Loucy (cell line): ENCODE measurements at regions not wholly inside any gene's neighbourhood (a gene's known extent, or its start where the extent isn't known, plus 50 kb on each side); places are given as distances from the start of the nearest gene placed in this dataset.

Experiments used
- H2AFZ ChIP-seq: fragments of 200-600 bp; sonication (generic); 2 replicates; pipeline ENCODE4 v1.6.0; 2016; ENCODE audit warnings: antibody characterized with exemption, mild to moderate bottlenecking, low read length, moderate library complexity
- H3F3A ChIP-seq: fragments of 200-600 bp; 2 replicates; pipeline ENCODE4 v1.6.0; 2016; ENCODE audit warnings: antibody characterized with exemption, low read depth, mild to moderate bottlenecking
- H3K27me3 ChIP-seq: fragments of 200-600 bp; sonication (generic); 2 replicates; pipeline ENCODE4 v1.6.1; 2014; ENCODE audit warnings: low read length, mild to moderate bottlenecking; ENCODE audit not compliant: insufficient read depth, poor library complexity, severe bottlenecking
- H3K36me3 ChIP-seq: fragments of 200-600 bp; sonication (generic); 2 replicates; pipeline ENCODE4 v1.6.1; 2016; ENCODE audit warnings: low read length; ENCODE audit not compliant: insufficient read depth
- H3K4me1 ChIP-seq: fragments of 200-600 bp; sonication (generic); 2 replicates; pipeline ENCODE4 v1.5.1; 2014; ENCODE audit warnings: low read length, mild to moderate bottlenecking; ENCODE audit not compliant: insufficient read depth, poor library complexity, severe bottlenecking
- H3K4me2 ChIP-seq: fragments of 200-600 bp; sonication (generic); 2 replicates; pipeline ENCODE4 v1.6.0; 2014; ENCODE audit warnings: antibody characterized with exemption, low read length, low read depth, mild to moderate bottlenecking; ENCODE audit not compliant: poor library complexity, severe bottlenecking
- H3K4me3 ChIP-seq: fragments of 200-600 bp; sonication (generic); 2 replicates; pipeline ENCODE4 v1.5.1; 2014; ENCODE audit warnings: low read length, mild to moderate bottlenecking, mixed read lengths; ENCODE audit not compliant: poor library complexity, severe bottlenecking
- H3K79me2 ChIP-seq: fragments of 200-600 bp; sonication (generic); 2 replicates; pipeline ENCODE4 v1.6.1; 2014; ENCODE audit warnings: low read length; ENCODE audit not compliant: insufficient read depth
- H3K9ac ChIP-seq: fragments of 200-600 bp; sonication (generic); 2 replicates; pipeline ENCODE4 v1.6.0; 2014; ENCODE audit warnings: mild to moderate bottlenecking, low read depth, low read length, moderate library complexity; ENCODE audit not compliant: poor library complexity, severe bottlenecking
- H3K9me2 ChIP-seq: fragments of 200-600 bp; sonication (generic); replicated peaks from 2 replicates; pipeline ENCODE4 v1.6.1; 2016; ENCODE audit warnings: low read depth, low read length, mixed read lengths
- H3K9me3 ChIP-seq: fragments of 200-600 bp; sonication (generic); 2 replicates; pipeline ENCODE4 v1.6.1; 2014; ENCODE audit warnings: mild to moderate bottlenecking, antibody characterized with exemption, low read length, low read depth; ENCODE audit not compliant: insufficient read depth
- H4K20me1 ChIP-seq: fragments of 200-600 bp; sonication (generic); 2 replicates; pipeline ENCODE4 v1.6.0; 2014; ENCODE audit warnings: antibody characterized with exemption, low read length, mild to moderate bottlenecking; ENCODE audit not compliant: insufficient read depth, poor library complexity, severe bottlenecking
- CTCF ChIP-seq: fragments of 200-600 bp; sonication (generic); conservative IDR thresholded peaks from 2 replicates; pipeline ENCODE4 v1.5.1; 2014; ENCODE audit warnings: mild to moderate bottlenecking, antibody characterized with exemption, low read length
- EZH2phosphoT487 ChIP-seq: fragments of 200-600 bp; IDR thresholded peaks from 2 replicates; pipeline ENCODE4 v1.6.1; 2018; ENCODE audit warnings: antibody characterized with exemption, mild to moderate bottlenecking, moderate library complexity, borderline replicate concordance

- H2AFZ ChIP-seq: no peak overlapping the region
- H3K4me3 ChIP-seq: no peak overlapping the region
- H3K36me3 ChIP-seq: no peaks in the 10 kb centered on the region
- H3K9me2 ChIP-seq: no peaks in the 10 kb centered on the region
- peaks cover 3% of the 10 kb centered on the region for H3K4me1 ChIP-seq
- no peaks in the 10 kb centered on the region for H3K79me2 ChIP-seq
- H3K4me2 ChIP-seq: no peak overlapping the region
- no peaks in the 10 kb centered on the region for H4K20me1 ChIP-seq
- peaks cover 11% of the 10 kb centered on the region for H3K27me3 ChIP-seq
- H3K9me3 ChIP-seq: no peaks in the 10 kb centered on the region
- no peaks in the 10 kb centered on the region for H3F3A ChIP-seq
- no peak for TF ChIP-seq EZH2phosphoT487
- no peak for TF ChIP-seq CTCF
- no peak overlapping the region for H3K9ac ChIP-seq
Observed at GRCh38 chr5:61630908-61631307, 298.9 kb downstream of the ZSWIM6 start.

- Histone ChIP-seq H2AFZ (no peak overlapping the region), H3K4me1 (no peaks in the 10 kb centered on the region), H4K20me1 (no peaks in the 10 kb centered on the region), H3K4me3 (no peak overlapping the region), H3F3A (no peaks in the 10 kb centered on the region), H3K79me2 (no peaks in the 10 kb centered on the region), H3K27me3 (peaks cover 6% of the 10 kb centered on the region), H3K9me3 (no peaks in the 10 kb centered on the region), H3K36me3 (no peaks in the 10 kb centered on the region), H3K9me2 (no peaks in the 10 kb centered on the region), H3K9ac (no peak overlapping the region), H3K4me2 (no peak overlapping the region)
- TF ChIP-seq CTCF (no peak), EZH2phosphoT487 (no peak)
Observed at GRCh38 chr5:61631438-61631941, 299.4 kb downstream of the ZSWIM6 start.

GRCh38 chr5:61632064-61632463, 300.0 kb downstream of the ZSWIM6 start:
- Histone ChIP-seq H3K79me2 (no peaks in the 10 kb centered on the region), H3K4me1 (no peaks in the 10 kb centered on the region), H3K9me3 (no peaks in the 10 kb centered on the region), H3K4me3 (no peak overlapping the region), H3K27me3 (peaks cover under 1% of the 10 kb centered on the region), H3K9me2 (no peaks in the 10 kb centered on the region), H3K36me3 (no peaks in the 10 kb centered on the region), H3K9ac (no peak overlapping the region), H3F3A (no peaks in the 10 kb centered on the region), H4K20me1 (no peaks in the 10 kb centered on the region), H2AFZ (no peak overlapping the region), H3K4me2 (no peak overlapping the region)
- TF ChIP-seq EZH2phosphoT487 (no peak), CTCF (no peak)
